ENCODE measurements at regions not wholly inside any gene's neighbourhood (a gene's known extent, or its start where the extent isn't known, plus 50 kb on each side); places are given as distances from the start of the nearest gene placed in this dataset.

- Histone ChIP-seq H3F3A (ENCODE audit: control insufficient read depth, insufficient read depth) (no peaks in the 10 kb centered on the region), H3K9me3 (ENCODE audit: control insufficient read depth, insufficient read depth, low read length) (no peaks in the 10 kb centered on the region), H3K9me2 (replicated peaks; ENCODE audit: control insufficient read depth, low read length) (no peaks in the 10 kb centered on the region), H3K4me1 (ENCODE audit: control insufficient read depth, low read length) (no peaks in the 10 kb centered on the region), H3K4me2 (ENCODE audit: low read length) (no peak overlapping the region), H3K4me3 (ENCODE audit: low read length) (no peak overlapping the region), H3K27me3 (ENCODE audit: control insufficient read depth, low read length) (no peaks in the 10 kb centered on the region; the same call in 1 of the 2 replicates), H3K36me3 (ENCODE audit: control insufficient read depth, low read length) (no peaks in the 10 kb centered on the region), H3K79me2 (ENCODE audit: control insufficient read depth, low read length) (no peaks in the 10 kb centered on the region), H3K27ac (ENCODE audit: low read depth, low read length) (no peak overlapping the region), H4K20me1 (ENCODE audit: control insufficient read depth, insufficient read depth, low read depth, low read length) (no peaks in the 10 kb centered on the region)
- TF ChIP-seq CTCF (IDR thresholded peaks at IDR 0.05; ENCODE audit: low read depth, low read length, poor library complexity, severe bottlenecking), result no peak
- TF ChIP-seq EZH2phosphoT487 (IDR thresholded peaks at IDR 0.05; ENCODE audit: borderline replicate concordance, low read length), result no peak
Observed at GRCh38 chr2:15040429-15041084, 408.0 kb downstream of the LRATD1 start.

- no peak for TF ChIP-seq EZH2phosphoT487 (IDR thresholded peaks at IDR 0.05; ENCODE audit: borderline replicate concordance, low read length)
- TF ChIP-seq CTCF (IDR thresholded peaks at IDR 0.05; ENCODE audit: low read depth, low read length, poor library complexity, severe bottlenecking), result no peak
- Histone ChIP-seq H3K4me3 (ENCODE audit: low read length) (no peak overlapping the region), H3K27ac (ENCODE audit: low read depth, low read length) (no peak overlapping the region)
Observed at GRCh38 chr2:15041429-15041837, 408.9 kb downstream of the LRATD1 start.

GRCh38 chr2:15042801-15043217 lies 410.3 kb downstream of the LRATD1 start:
- TF ChIP-seq CTCF (IDR thresholded peaks at IDR 0.05; ENCODE audit: low read depth, low read length, poor library complexity, severe bottlenecking) (no peak), EZH2phosphoT487 (IDR thresholded peaks at IDR 0.05; ENCODE audit: borderline replicate concordance, low read length) (no peak)
- H3K36me3 ChIP-seq (ENCODE audit: control insufficient read depth, low read length), result no peaks in the 10 kb centered on the region
- H3K4me3 ChIP-seq (ENCODE audit: low read length), result no peak overlapping the region
- H4K20me1 ChIP-seq (ENCODE audit: control insufficient read depth, insufficient read depth, low read depth, low read length), result no peaks in the 10 kb centered on the region
- no peak overlapping the region for H3K27ac ChIP-seq (ENCODE audit: low read depth, low read length)
- no peaks in the 10 kb centered on the region for H3K79me2 ChIP-seq (ENCODE audit: control insufficient read depth, low read length)
- no peak overlapping the region for H3K4me2 ChIP-seq (ENCODE audit: low read length)
- H3F3A ChIP-seq (ENCODE audit: control insufficient read depth, insufficient read depth), result no peaks in the 10 kb centered on the region
- no peaks in the 10 kb centered on the region; the same call in 1 of the 2 replicates for H3K27me3 ChIP-seq (ENCODE audit: control insufficient read depth, low read length)
- no peaks in the 10 kb centered on the region for H3K9me2 ChIP-seq (replicated peaks; ENCODE audit: control insufficient read depth, low read length)
- H3K4me1 ChIP-seq (ENCODE audit: control insufficient read depth, low read length), result 0 out of 2 replicates have a peak, but pooled peaks cover 3% of the 10 kb centered on the region
- no peaks in the 10 kb centered on the region for H3K9me3 ChIP-seq (ENCODE audit: control insufficient read depth, insufficient read depth, low read length)

More at GRCh38 chr2:15041429-15041837, 408.9 kb downstream of the LRATD1 start:
- Histone ChIP-seq H3K9me3 (ENCODE audit: control insufficient read depth, insufficient read depth, low read length) (no peaks in the 10 kb centered on the region), H3K4me1 (ENCODE audit: control insufficient read depth, low read length) (no peaks in the 10 kb centered on the region), H3K4me2 (ENCODE audit: low read length) (no peak overlapping the region), H3K79me2 (ENCODE audit: control insufficient read depth, low read length) (no peaks in the 10 kb centered on the region), H4K20me1 (ENCODE audit: control insufficient read depth, insufficient read depth, low read depth, low read length) (no peaks in the 10 kb centered on the region), H3F3A (ENCODE audit: control insufficient read depth, insufficient read depth) (no peaks in the 10 kb centered on the region), H3K27me3 (ENCODE audit: control insufficient read depth, low read length) (no peaks in the 10 kb centered on the region; the same call in 1 of the 2 replicates), H3K36me3 (ENCODE audit: control insufficient read depth, low read length) (no peaks in the 10 kb centered on the region), H3K9me2 (replicated peaks; ENCODE audit: control insufficient read depth, low read length) (no peaks in the 10 kb centered on the region)

Data from DOHH2 (cell line).